ENCODE measurements at regions not wholly inside any gene's neighbourhood (a gene's known extent, or its start where the extent isn't known, plus 50 kb on each side); places are given as distances from the start of the nearest gene placed in this dataset.

DNA sequence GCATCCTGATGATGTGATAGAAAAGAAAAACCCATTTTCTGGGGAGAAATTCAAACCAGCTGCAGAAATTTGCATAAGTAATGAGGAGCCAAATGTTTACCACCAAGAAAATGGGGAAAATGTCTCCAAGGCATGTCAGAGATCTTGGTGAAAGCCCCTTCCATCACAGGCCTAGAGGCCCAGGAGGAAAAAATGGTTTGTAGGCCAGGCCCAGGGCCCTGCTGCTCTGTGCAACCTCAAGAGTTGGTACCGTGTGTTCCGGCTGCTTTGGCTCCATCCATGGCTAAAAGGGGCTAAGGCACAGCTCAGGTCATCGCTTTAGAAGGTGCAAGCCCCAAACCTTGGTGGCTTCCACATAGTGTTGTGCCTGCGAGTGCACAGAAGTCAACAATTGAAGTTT lies 543.1 kb downstream of the ZNF608 start:
- TF ChIP-seq, protein P1, sequence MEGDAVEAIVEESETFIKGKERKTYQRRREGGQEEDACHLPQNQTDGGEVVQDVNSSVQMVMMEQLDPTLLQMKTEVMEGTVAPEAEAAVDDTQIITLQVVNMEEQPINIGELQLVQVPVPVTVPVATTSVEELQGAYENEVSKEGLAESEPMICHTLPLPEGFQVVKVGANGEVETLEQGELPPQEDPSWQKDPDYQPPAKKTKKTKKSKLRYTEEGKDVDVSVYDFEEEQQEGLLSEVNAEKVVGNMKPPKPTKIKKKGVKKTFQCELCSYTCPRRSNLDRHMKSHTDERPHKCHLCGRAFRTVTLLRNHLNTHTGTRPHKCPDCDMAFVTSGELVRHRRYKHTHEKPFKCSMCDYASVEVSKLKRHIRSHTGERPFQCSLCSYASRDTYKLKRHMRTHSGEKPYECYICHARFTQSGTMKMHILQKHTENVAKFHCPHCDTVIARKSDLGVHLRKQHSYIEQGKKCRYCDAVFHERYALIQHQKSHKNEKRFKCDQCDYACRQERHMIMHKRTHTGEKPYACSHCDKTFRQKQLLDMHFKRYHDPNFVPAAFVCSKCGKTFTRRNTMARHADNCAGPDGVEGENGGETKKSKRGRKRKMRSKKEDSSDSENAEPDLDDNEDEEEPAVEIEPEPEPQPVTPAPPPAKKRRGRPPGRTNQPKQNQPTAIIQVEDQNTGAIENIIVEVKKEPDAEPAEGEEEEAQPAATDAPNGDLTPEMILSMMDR (optimal IDR thresholded peaks at IDR 0.05 in 1 of 3, IDR thresholded peaks at IDR 0.05 in 1 of 3, conservative IDR thresholded peaks at IDR 0.05 in 1 of 3; ENCODE audit: extremely low read depth in 1 of 3, insufficient read depth in 2 of 3, low read length in 3 of 3), result no peak
- no peak for TF ChIP-seq EZH2 (IDR thresholded peaks at IDR 0.05; ENCODE audit: low read length)

Measured in keratinocyte (primary cell).